ENCODE measurements at regions not wholly inside any gene's neighbourhood (a gene's known extent, or its start where the extent isn't known, plus 50 kb on each side); places are given as distances from the start of the nearest gene placed in this dataset.

- FAIRE-seq (no peak), DNase-seq (ENCODE audit: low read depth in 1 of 2, low spot score in 1 of 2) (no peak), ATAC-seq (no peak)
- ChIA-PET POLR2A (no interaction called here), CTCF (no interaction called here)
- H3K4me2 ChIP-seq = no peak overlapping the region
- H3K4me3 ChIP-seq = no peak overlapping the region
- no peaks in the 10 kb centered on the region for H3K4me1 ChIP-seq
- H3K9me3 ChIP-seq = no peaks in the 10 kb centered on the region
- WGBS (ENCODE audit: missing lambda C conversion rate) = 8% methylated on average over 3 of the region's 4 CpGs
- TF ChIP-seq MAX (IDR thresholded peaks at IDR 0.05) (no peak), PHF8 (IDR thresholded peaks at IDR 0.05; ENCODE audit: borderline replicate concordance, low read depth) (no peak), NPAS2 (CRISPR knock-in tag; IDR thresholded peaks at IDR 0.05; ENCODE audit: borderline replicate concordance) (no peak), FOSL2 (IDR thresholded peaks at IDR 0.05) (no peak), FOSL2 (CRISPR knock-in tag; IDR thresholded peaks at IDR 0.05) (no peak), ZNF302 (CRISPR knock-in tag; IDR thresholded peaks at IDR 0.05) (no peak), EHMT2 (IDR thresholded peaks at IDR 0.05; ENCODE audit: low read depth) (no peak), HOXA7 (CRISPR knock-in tag; IDR thresholded peaks at IDR 0.05) (no peak), HMGXB4 (CRISPR knock-in tag; IDR thresholded peaks at IDR 0.05; ENCODE audit: borderline replicate concordance) (no peak), REST (IDR thresholded peaks at IDR 0.05) (no peak), RARB (CRISPR knock-in tag; IDR thresholded peaks at IDR 0.05) (no peak), NR3C1 (IDR thresholded peaks at IDR 0.05) (no peak), ESRRA (IDR thresholded peaks at IDR 0.05; ENCODE audit: borderline replicate concordance, low read length) (no peak), HEYL (CRISPR knock-in tag; IDR thresholded peaks at IDR 0.05) (no peak), HES2 (IDR thresholded peaks at IDR 0.05) (no peak), HOXB13 (CRISPR knock-in tag; IDR thresholded peaks at IDR 0.05; ENCODE audit: low read depth) (no peak), ZFP36 (IDR thresholded peaks at IDR 0.05; ENCODE audit: borderline replicate concordance, partially characterized antibody) (no peak), ELK1 (IDR thresholded peaks at IDR 0.05; ENCODE audit: low read depth, low read length) (no peak), TP53 (CRISPR knock-in tag; IDR thresholded peaks at IDR 0.05) (no peak), CBX8 (IDR thresholded peaks at IDR 0.05) (no peak)
- no peak overlapping the region for H3K27ac ChIP-seq
Observed at GRCh38 chr13:83121896-83122295, 760.4 kb downstream of the SLITRK1 start.

- FAIRE-seq (no peak), DNase-seq (ENCODE audit: low read depth in 1 of 2, low spot score in 1 of 2) (no peak), ATAC-seq (no peak)
- Histone ChIP-seq H3K4me1 (no peaks in the 10 kb centered on the region), H3K27ac (no peak overlapping the region), H3K9me3 (no peaks in the 10 kb centered on the region), H3K4me2 (no peak overlapping the region), H3K4me3 (no peak overlapping the region)
- 16% methylated on average over 4 of the region's 4 CpGs for WGBS (ENCODE audit: missing lambda C conversion rate)
- ChIA-PET POLR2A (no interaction called here), CTCF (no interaction called here)
- TF ChIP-seq HOXB5 (CRISPR knock-in tag; IDR thresholded peaks at IDR 0.05) (no peak), CTCF (IDR thresholded peaks at IDR 0.05) (no peak), E2F6 (IDR thresholded peaks at IDR 0.05; ENCODE audit: borderline replicate concordance, low read depth) (no peak), ELK1 (IDR thresholded peaks at IDR 0.05; ENCODE audit: low read depth, low read length) (no peak), EHMT2 (IDR thresholded peaks at IDR 0.05; ENCODE audit: low read depth) (no peak), SMC3 (IDR thresholded peaks at IDR 0.05) (no peak), CHD4 (IDR thresholded peaks at IDR 0.05; ENCODE audit: borderline replicate concordance) (no peak)
Observed at GRCh38 chr13:83117046-83117445, 765.2 kb downstream of the SLITRK1 start.

Measured in A549 (cell line).